ENCODE measurements at regions not wholly inside any gene's neighbourhood (a gene's known extent, or its start where the extent isn't known, plus 50 kb on each side); places are given as distances from the start of the nearest gene placed in this dataset.

- TF ChIP-seq CTCF (IDR thresholded peaks at IDR 0.05) (no peak), POLR2A (IDR thresholded peaks at IDR 0.05) (no peak), POLR2AphosphoS5 (IDR thresholded peaks at IDR 0.05) (no peak), EP300 (IDR thresholded peaks at IDR 0.05) (no peak)
These were observed 419.5 kb upstream of the DEPDC1 start for GRCh38 chr1:68916221-68916902.
